Astrocyte (in vitro differentiated cells and primary cell): ENCODE measurements at regions not wholly inside any gene's neighbourhood (a gene's known extent, or its start where the extent isn't known, plus 50 kb on each side); places are given as distances from the start of the nearest gene placed in this dataset.

Source experiments
- EZH2 ChIP-seq: IDR thresholded peaks from 2 replicates; pipeline ENCODE4 v1.6.1; 2012; ENCODE audit warnings: mild to moderate bottlenecking, low read length, inconsistent platforms; ENCODE audit not compliant: insufficient read depth
- TF ChIP-seq, protein P1 (sequence below): IDR thresholded peaks from 2 replicates; pipeline ENCODE4 v1.5.1; 2011; ENCODE audit warnings: low read depth, mild to moderate bottlenecking, inconsistent platforms, low read length, moderate library complexity; ENCODE audit not compliant: insufficient read depth

DNA sequence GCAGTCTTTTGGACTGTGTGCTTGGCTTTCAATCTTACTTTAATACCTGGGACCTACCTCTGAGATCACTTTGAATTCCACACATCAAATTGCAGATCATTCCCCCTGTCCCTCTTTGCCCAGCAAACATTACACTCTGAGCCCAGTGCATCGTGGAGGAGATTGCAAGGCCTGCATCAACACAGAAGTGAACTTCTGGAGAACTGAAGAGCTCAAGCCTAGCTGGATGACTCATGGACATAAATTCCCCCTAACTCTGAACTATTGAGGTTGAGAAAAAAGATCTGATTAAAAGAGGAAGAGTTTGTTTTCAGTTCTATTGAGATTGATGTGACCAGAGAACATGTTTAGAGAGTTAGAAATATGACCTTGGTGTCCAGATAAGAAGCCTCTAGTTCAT lies 316.0 kb upstream of the DMAC1 start:
- TF ChIP-seq, protein P1, sequence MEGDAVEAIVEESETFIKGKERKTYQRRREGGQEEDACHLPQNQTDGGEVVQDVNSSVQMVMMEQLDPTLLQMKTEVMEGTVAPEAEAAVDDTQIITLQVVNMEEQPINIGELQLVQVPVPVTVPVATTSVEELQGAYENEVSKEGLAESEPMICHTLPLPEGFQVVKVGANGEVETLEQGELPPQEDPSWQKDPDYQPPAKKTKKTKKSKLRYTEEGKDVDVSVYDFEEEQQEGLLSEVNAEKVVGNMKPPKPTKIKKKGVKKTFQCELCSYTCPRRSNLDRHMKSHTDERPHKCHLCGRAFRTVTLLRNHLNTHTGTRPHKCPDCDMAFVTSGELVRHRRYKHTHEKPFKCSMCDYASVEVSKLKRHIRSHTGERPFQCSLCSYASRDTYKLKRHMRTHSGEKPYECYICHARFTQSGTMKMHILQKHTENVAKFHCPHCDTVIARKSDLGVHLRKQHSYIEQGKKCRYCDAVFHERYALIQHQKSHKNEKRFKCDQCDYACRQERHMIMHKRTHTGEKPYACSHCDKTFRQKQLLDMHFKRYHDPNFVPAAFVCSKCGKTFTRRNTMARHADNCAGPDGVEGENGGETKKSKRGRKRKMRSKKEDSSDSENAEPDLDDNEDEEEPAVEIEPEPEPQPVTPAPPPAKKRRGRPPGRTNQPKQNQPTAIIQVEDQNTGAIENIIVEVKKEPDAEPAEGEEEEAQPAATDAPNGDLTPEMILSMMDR: no peak
- no peak for TF ChIP-seq EZH2
